ENCODE measurements at regions not wholly inside any gene's neighbourhood (a gene's known extent, or its start where the extent isn't known, plus 50 kb on each side); places are given as distances from the start of the nearest gene placed in this dataset.
"Not testable (repeated sequence)": the region's sequence is repeated elsewhere in the genome, so short reads cannot be mapped to it uniquely, and the experiment has no call there.

GRCh38 chr16:21517263-21517662 is 82.1 kb upstream of the METTL9 start:
- DNase-seq, result not testable (repeated sequence)

GRCh38 chr16:21519361-21520133 is 79.8 kb upstream of the METTL9 start:
- not testable (repeated sequence) for DNase-seq

- DNase-seq, result peak; percentile 93
Observed at GRCh38 chr16:21520134-21521047, 79.0 kb upstream of the METTL9 start.

GRCh38 chr16:21521048-21521389 is 78.4 kb upstream of the METTL9 start:
- not testable (repeated sequence) for DNase-seq

GRCh38 chr16:21521390-21522143 is 77.8 kb upstream of the METTL9 start:
- DNase-seq, result peak; percentile 37

- DNase-seq, result not testable (repeated sequence)
Observed at GRCh38 chr16:21522846-21523245, 76.5 kb upstream of the METTL9 start.

- no peak for DNase-seq
Observed at GRCh38 chr16:21523411-21524067, 75.8 kb upstream of the METTL9 start.

- no peak for DNase-seq
Observed at GRCh38 chr16:21524068-21524751, 75.2 kb upstream of the METTL9 start.

GRCh38 chr16:21524752-21525028 is 74.7 kb upstream of the METTL9 start:
- DNase-seq, result not testable (repeated sequence)

GRCh38 chr16:21525029-21525895 is 74.1 kb upstream of the METTL9 start:
- not testable (repeated sequence) for DNase-seq

GRCh38 chr16:21525956-21526922 is 73.1 kb upstream of the METTL9 start:
- peak; percentile 30 for DNase-seq

- no peak for DNase-seq
Observed at GRCh38 chr16:21526923-21527807, 72.2 kb upstream of the METTL9 start.

GRCh38 chr16:21529060-21529658 is 70.2 kb upstream of the METTL9 start:
- not testable (repeated sequence) for DNase-seq

GRCh38 chr16:21530729-21531383 is 68.5 kb upstream of the METTL9 start:
- DNase-seq, result not testable (repeated sequence)

GRCh38 chr16:21532996-21533395 is 66.4 kb upstream of the METTL9 start:
- not testable (repeated sequence) for DNase-seq

GRCh38 chr16:21533474-21533873 is 65.9 kb upstream of the METTL9 start:
- not testable (repeated sequence) for DNase-seq

- DNase-seq, result not testable (repeated sequence)
Observed at GRCh38 chr16:21534561-21534960, 64.8 kb upstream of the METTL9 start.

GRCh38 chr16:21535201-21535600 is 64.2 kb upstream of the METTL9 start:
- not testable (repeated sequence) for DNase-seq

Measured in NCI-H1092 (cell line).